HepG2 (cell line): ENCODE measurements at regions not wholly inside any gene's neighbourhood (a gene's known extent, or its start where the extent isn't known, plus 50 kb on each side); places are given as distances from the start of the nearest gene placed in this dataset.

ENCODE experiments used
- ATAC-seq: fragments of 200-7000 bp; cut with Tn5 transposase; 3 replicates; pipeline ENCODE4 v1.9.1; 2020; ENCODE audit warnings: mild to moderate bottlenecking, moderate library complexity
- BruUV-seq: library from RNA; stranded (reverse); fragments of 400-500 nt; replicated peaks from 2 replicates; lab custom pipeline; 2021; lab: Mats Ljungman, UMichigan
- CTCF ChIA-PET: fragments of 300-600 bp; formaldehyde crosslinking; extraction: SDS; loops from one replicate; lab custom pipeline; 2021; ENCODE audit warnings: low total read pairs, inconsistent platforms, low intra/inter-chr PET ratio; lab: Yijun Ruan, JAX
- POLR2A ChIA-PET: fragments of 350-600 bp; sonication (Branson Sonifier 250); formaldehyde crosslinking; loops from one replicate; lab custom pipeline; 2020; ENCODE audit warnings: antibody characterized with exemption, inconsistent platforms; lab: Yijun Ruan, JAX
- DNase-seq: peaks from one replicate; pipeline ENCODE4 v3.0.0-alpha.2; 2015; ENCODE audit warnings: low spot score
- FAIRE-seq: peaks from 3 replicates; lab custom pipeline; 2011; peaks lifted over from hg19 to GRCh38; lab: Jason Lieb, UNC
- H2AFZ ChIP-seq: one replicate; pipeline ENCODE4 v1.6.1; 2011; ENCODE audit warnings: low read length, inconsistent platforms
- H3K27ac ChIP-seq: fragments of 300-600 bp; 3 replicates; pipeline ENCODE4 v1.8.0; 2011; ENCODE audit warnings: mixed run types, mild to moderate bottlenecking, mixed read lengths, low read length, inconsistent platforms; ENCODE audit not compliant: insufficient read depth; ENCODE audit errors: extremely low read length
- H3K27me3 ChIP-seq, 2 experiments: fragments of 200-600 bp in 1 of 2; 2 replicates in 1 of 2; 3 replicates in 1 of 2; pipeline versions ENCODE4 v1.6.0 to v1.8.0; 2011; ENCODE audit warnings: low read length in 2 of 2, mild to moderate bottlenecking in 2 of 2, moderate library complexity in 2 of 2, inconsistent platforms in 1 of 2; ENCODE audit not compliant: insufficient read depth in 2 of 2, control insufficient read depth in 1 of 2
- H3K36me3 ChIP-seq, 2 experiments: fragments of 200-600 bp in 1 of 2; replicated peaks in 1 of 2; 2 replicates in 1 of 2; 3 replicates in 1 of 2; pipeline versions ENCODE4 v1.5.1 to v1.8.0; 2011; ENCODE audit warnings: low read length in 2 of 2, inconsistent platforms in 1 of 2; ENCODE audit not compliant: insufficient read depth in 2 of 2, control insufficient read depth in 1 of 2
- H3K4me1 ChIP-seq: 2 replicates; pipeline ENCODE4 v1.5.1; 2012; ENCODE audit warnings: low read length, inconsistent platforms; ENCODE audit not compliant: insufficient read depth
- H3K4me2 ChIP-seq: 2 replicates; pipeline ENCODE4 v1.6.0; 2011; ENCODE audit warnings: low read depth, low read length, inconsistent platforms
- H3K4me3 ChIP-seq, 3 experiments: fragments of 200-600 bp in 1 of 3; sonication (generic), shearing (Covaris generic) in 1 of 3; replicated peaks in 1 of 3; 2 replicates each; pipeline ENCODE4 v1.5.1; 2011 to 2016; ENCODE audit warnings: low read length in 3 of 3, inconsistent platforms in 2 of 3, low read depth in 2 of 3, mild to moderate bottlenecking in 2 of 3, control low read depth in 1 of 3, mixed read lengths in 1 of 3; ENCODE audit not compliant: insufficient read depth in 1 of 3
- H3K79me2 ChIP-seq: one replicate; pipeline ENCODE4 v1.6.1; 2011; ENCODE audit warnings: low read length, inconsistent platforms; ENCODE audit not compliant: insufficient read depth
- H3K9ac ChIP-seq: 2 replicates; pipeline ENCODE4 v1.6.0; 2011; ENCODE audit warnings: mild to moderate bottlenecking, low read depth, low read length, inconsistent platforms; ENCODE audit not compliant: insufficient read depth
- H3K9me3 ChIP-seq: 2 replicates; pipeline ENCODE4 v1.5.1; 2012; ENCODE audit warnings: mild to moderate bottlenecking, low read length
- H4K20me1 ChIP-seq: 2 replicates; pipeline ENCODE4 v1.6.0; 2011; ENCODE audit warnings: inconsistent platforms, mild to moderate bottlenecking, low read length, moderate library complexity; ENCODE audit not compliant: insufficient read depth
- FOXJ3 ChIP-seq: sonication (generic); formaldehyde crosslinking; IDR thresholded peaks from 2 replicates; pipeline ENCODE4 v1.4.0; 2020; ENCODE audit warnings: missing genetic modification reagents, mild to moderate bottlenecking, borderline replicate concordance
- NFIC ChIP-seq: IDR thresholded peaks from 2 replicates; pipeline ENCODE4 v1.6.1; 2012; ENCODE audit warnings: mild to moderate bottlenecking, low read length, inconsistent platforms
- RAD51 ChIP-seq: fragments of 450-650 bp; IDR thresholded peaks from 2 replicates; pipeline ENCODE4 v1.6.1; 2016; ENCODE audit warnings: borderline replicate concordance
- REPIN1 ChIP-seq: sonication (generic); formaldehyde crosslinking; IDR thresholded peaks from 2 replicates; pipeline ENCODE4 v1.8.0; 2022; ENCODE audit warnings: missing genetic modification reagents, low read depth, mild to moderate bottlenecking, borderline replicate concordance
- SMAD3 ChIP-seq: sonication (generic); formaldehyde crosslinking; IDR thresholded peaks from 2 replicates; pipeline ENCODE4 v1.4.0; 2020; ENCODE audit warnings: missing genetic modification reagents
- SP4 ChIP-seq: sonication (generic); formaldehyde crosslinking; IDR thresholded peaks from 2 replicates; pipeline ENCODE4 v1.8.1; 2023; ENCODE audit warnings: mild to moderate bottlenecking, missing genetic modification reagents
- ZFAT ChIP-seq: sonication (generic); formaldehyde crosslinking; conservative IDR thresholded peaks from 2 replicates; pipeline ENCODE4 v1.8.1; 2023; ENCODE audit warnings: missing genetic modification reagents, inconsistent platforms
- ZNF30 ChIP-seq: sonication (generic); formaldehyde crosslinking; IDR thresholded peaks from 2 replicates; pipeline ENCODE4 v1.5.0; 2020; ENCODE audit warnings: mild to moderate bottlenecking, missing genetic modification reagents
- ZNF777 ChIP-seq: sonication (generic); formaldehyde crosslinking; IDR thresholded peaks from 2 replicates; pipeline ENCODE4 v1.4.0; 2020; ENCODE audit warnings: missing genetic modification reagents
- WGBS: methylation state at CpG from one replicate; pipeline ENCODE4 v1.1.6; 2017; ENCODE audit warnings: low lambda C conversion rate; 5-methylcytosine and 5-hydroxymethylcytosine counted together
- in situ Hi-C: cut with HindIII; loops from 2 replicates; pipeline ENCODE4 v1.10.0; 2017; ENCODE audit warnings: low pct_unique_long_range_greater_than_20kb; ENCODE audit not compliant: extremely low pct_ligation_motif_present
- intact Hi-C: fragments of 100-400 bp; cut with micrococcal nuclease; formaldehyde crosslinking; loops from one replicate; pipeline ENCODE4 v1.10.0; 2022; ENCODE audit not compliant: unreplicated experiment
- TF ChIP-seq, protein P1 (sequence below): sonication (generic); formaldehyde crosslinking; IDR thresholded peaks from 2 replicates; pipeline ENCODE4 v1.4.0; 2020; ENCODE audit warnings: missing genetic modification reagents

DNA sequence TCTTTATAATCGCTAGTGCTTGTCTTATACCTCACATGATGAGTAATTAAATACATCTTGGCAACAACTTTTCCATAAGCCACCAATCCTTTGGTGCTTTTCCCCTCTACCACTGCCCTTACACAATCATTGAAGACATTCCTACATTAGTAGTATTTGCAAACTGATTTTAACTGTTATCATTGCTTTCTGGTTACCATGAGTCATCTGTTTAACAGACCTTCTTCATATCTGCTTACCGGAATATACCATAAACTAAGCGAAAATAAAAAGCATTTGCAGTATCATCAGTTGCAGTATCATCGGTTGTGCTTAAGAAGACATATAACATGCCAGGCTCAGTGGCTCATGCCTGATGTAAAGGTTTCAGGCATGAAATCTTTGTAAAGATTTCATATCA lies 54.8 kb upstream of the PLEKHA5 start (continued):
- TF ChIP-seq REPIN1 (CRISPR knock-in tag) (no peak), ZNF30 (no peak), RAD51 (no peak), ZFAT (CRISPR knock-in tag) (no peak), FOXJ3 (no peak)
- TF ChIP-seq, protein P1, sequence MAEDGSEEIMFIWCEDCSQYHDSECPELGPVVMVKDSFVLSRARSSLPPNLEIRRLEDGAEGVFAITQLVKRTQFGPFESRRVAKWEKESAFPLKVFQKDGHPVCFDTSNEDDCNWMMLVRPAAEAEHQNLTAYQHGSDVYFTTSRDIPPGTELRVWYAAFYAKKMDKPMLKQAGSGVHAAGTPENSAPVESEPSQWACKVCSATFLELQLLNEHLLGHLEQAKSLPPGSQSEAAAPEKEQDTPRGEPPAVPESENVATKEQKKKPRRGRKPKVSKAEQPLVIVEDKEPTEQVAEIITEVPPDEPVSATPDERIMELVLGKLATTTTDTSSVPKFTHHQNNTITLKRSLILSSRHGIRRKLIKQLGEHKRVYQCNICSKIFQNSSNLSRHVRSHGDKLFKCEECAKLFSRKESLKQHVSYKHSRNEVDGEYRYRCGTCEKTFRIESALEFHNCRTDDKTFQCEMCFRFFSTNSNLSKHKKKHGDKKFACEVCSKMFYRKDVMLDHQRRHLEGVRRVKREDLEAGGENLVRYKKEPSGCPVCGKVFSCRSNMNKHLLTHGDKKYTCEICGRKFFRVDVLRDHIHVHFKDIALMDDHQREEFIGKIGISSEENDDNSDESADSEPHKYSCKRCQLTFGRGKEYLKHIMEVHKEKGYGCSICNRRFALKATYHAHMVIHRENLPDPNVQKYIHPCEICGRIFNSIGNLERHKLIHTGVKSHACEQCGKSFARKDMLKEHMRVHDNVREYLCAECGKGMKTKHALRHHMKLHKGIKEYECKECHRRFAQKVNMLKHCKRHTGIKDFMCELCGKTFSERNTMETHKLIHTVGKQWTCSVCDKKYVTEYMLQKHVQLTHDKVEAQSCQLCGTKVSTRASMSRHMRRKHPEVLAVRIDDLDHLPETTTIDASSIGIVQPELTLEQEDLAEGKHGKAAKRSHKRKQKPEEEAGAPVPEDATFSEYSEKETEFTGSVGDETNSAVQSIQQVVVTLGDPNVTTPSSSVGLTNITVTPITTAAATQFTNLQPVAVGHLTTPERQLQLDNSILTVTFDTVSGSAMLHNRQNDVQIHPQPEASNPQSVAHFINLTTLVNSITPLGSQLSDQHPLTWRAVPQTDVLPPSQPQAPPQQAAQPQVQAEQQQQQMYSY (CRISPR knock-in tag): no peak

DNA sequence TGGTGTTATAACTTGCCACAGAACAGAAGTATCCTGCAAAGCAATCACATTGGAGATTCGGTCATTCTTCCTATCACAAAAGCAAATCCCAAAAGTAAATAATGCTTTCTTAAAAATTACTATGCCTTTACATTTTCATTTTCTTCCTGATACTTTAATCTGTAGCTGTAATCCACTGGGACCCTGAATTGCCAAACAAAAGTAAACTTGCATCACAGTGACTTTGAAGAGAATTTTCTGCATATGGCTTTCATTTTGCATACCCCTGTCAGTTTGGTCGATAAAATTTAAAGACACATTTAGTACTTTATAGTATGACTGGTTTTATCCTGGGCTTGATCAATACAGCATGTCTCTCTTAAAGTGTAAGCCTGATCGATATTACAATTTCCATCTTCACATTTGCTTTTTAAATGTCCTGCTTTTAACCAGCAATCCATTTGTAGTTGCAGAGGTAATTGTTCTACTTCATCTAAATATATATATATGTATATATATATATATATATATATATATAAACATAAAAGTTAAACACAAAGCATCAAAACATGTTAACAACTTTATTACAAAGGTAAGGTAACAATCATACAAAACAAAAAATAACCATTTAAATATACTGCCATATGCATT lies 53.7 kb upstream of the PLEKHA5 start:
- TF ChIP-seq SMAD3 (CRISPR knock-in tag) (no peak), SP4 (CRISPR knock-in tag) (no peak), ZNF777 (CRISPR knock-in tag) (no peak), NFIC (no peak)
- ChIA-PET POLR2A (no interaction called here), CTCF (no interaction called here)
- H3K4me1 ChIP-seq: no peaks in the 10 kb centered on the region; the same call in 1 of the 2 replicates
- no peak for ATAC-seq
- intact Hi-C loops (no loop called here), in situ Hi-C loops (no loop called here)
- H3K4me3 ChIP-seq: no peak overlapping the region
- H2AFZ ChIP-seq: no peak overlapping the region
- no peak for DNase-seq
- H3K9ac ChIP-seq: no peak overlapping the region
- no peaks in the 10 kb centered on the region for H3K9me3 ChIP-seq
- FAIRE-seq: no peak
- WGBS: 48% methylated on average over 3 of the region's 3 CpGs
- H3K27ac ChIP-seq: no peak overlapping the region
- no peak overlapping the region for H3K4me2 ChIP-seq
- H3K36me3 ChIP-seq: no peaks in the 10 kb centered on the region
- H4K20me1 ChIP-seq: no peaks in the 10 kb centered on the region
- H3K27me3 ChIP-seq: no peaks in the 10 kb centered on the region
- no TSS peak for BruUV-seq
- no peaks in the 10 kb centered on the region for H3K79me2 ChIP-seq
